ENCODE measurements at regions not wholly inside any gene's neighbourhood (a gene's known extent, or its start where the extent isn't known, plus 50 kb on each side); places are given as distances from the start of the nearest gene placed in this dataset.

DNA sequence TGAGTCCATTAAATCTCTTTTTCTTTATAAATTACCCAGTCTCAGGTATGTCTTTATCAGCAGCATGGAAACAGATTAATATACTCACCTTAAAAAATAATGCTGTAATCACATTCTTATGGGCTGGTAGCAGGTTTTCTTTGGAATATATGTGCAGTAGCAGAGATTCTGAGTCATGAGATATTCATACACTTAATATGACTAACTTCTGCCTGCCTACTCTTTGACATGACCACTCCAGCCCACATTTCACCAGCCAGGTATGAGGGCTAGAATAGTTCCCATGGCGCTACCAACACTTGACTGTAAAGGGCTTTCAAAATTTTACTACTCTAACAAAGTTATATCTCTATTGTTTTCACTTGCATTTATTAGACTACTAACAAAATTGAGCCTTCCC is 74.1 kb upstream of the GHR start:
- H3K36me3 Mint-ChIP-seq (ENCODE audit: low read depth), result no peaks in the 10 kb centered on the region
- no peaks in the 10 kb centered on the region for H3K27me3 Mint-ChIP-seq
- no peaks in the 10 kb centered on the region for H3K4me1 Mint-ChIP-seq
- ATAC-seq, result no peak
- H3K27ac Mint-ChIP-seq, result no peak overlapping the region
- DNase-seq, result no peak
- H3K4me3 Mint-ChIP-seq, result no peak overlapping the region
- no peaks in the 10 kb centered on the region for H3K9me3 ChIP-seq (ENCODE audit: control insufficient read depth, low read length, poor library complexity, severe bottlenecking)

DNA sequence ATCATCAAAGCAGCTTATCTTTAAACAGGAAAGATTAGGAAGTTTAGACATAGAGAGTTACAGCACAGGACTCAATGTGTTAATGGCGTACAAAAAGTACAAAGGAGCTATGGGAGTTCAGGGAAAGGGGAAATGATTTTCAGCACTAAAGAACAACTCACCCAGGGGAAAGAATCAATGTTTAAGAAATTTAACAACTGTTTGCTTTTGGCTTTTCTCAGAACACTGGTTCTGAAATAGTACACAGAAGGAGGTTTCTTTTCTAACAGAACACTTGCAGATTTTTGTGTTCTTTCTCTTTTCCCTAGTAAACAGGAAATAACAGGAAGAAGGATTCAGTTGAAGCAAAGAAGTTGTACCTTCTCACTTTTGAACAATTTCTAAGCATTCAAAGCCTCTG is 71.3 kb upstream of the GHR start:
- H3K36me3 Mint-ChIP-seq (ENCODE audit: low read depth), result no peaks in the 10 kb centered on the region
- no peaks in the 10 kb centered on the region for H3K4me1 Mint-ChIP-seq
- no peak overlapping the region for H3K4me3 Mint-ChIP-seq
- H3K27ac Mint-ChIP-seq, result no peak overlapping the region
- ATAC-seq, result no peak
- no peaks in the 10 kb centered on the region for H3K27me3 Mint-ChIP-seq
- no peaks in the 10 kb centered on the region for H3K9me3 ChIP-seq (ENCODE audit: control insufficient read depth, low read length, poor library complexity, severe bottlenecking)
- DNase-seq, result no peak

DNA sequence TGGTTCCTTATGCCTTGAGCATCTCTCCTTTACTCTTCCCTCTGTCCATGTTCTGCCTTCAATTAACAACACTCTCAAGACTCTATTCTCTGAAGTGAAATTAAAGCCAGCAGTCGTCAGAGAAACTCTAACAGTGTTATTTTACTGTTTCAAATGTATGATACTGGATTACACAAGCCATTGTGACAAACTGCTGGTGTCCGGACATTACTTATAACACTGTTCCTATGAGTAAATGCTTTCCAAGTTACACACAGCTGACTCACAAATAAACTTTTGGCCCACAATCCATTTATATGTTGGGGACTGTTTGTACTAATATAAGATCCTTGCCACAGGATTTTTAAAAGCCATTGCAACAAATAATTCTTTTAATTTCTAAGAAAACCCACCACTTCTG is 63.2 kb upstream of the GHR start:
- Mint-ChIP-seq H3K27me3 (no peaks in the 10 kb centered on the region), H3K27ac (no peak overlapping the region), H3K4me1 (no peaks in the 10 kb centered on the region), H3K36me3 (ENCODE audit: low read depth) (no peaks in the 10 kb centered on the region), H3K4me3 (no peak overlapping the region)
- no peaks in the 10 kb centered on the region for H3K9me3 ChIP-seq (ENCODE audit: control insufficient read depth, low read length, poor library complexity, severe bottlenecking)
- DNase-seq (no peak), ATAC-seq (no peak)

DNA sequence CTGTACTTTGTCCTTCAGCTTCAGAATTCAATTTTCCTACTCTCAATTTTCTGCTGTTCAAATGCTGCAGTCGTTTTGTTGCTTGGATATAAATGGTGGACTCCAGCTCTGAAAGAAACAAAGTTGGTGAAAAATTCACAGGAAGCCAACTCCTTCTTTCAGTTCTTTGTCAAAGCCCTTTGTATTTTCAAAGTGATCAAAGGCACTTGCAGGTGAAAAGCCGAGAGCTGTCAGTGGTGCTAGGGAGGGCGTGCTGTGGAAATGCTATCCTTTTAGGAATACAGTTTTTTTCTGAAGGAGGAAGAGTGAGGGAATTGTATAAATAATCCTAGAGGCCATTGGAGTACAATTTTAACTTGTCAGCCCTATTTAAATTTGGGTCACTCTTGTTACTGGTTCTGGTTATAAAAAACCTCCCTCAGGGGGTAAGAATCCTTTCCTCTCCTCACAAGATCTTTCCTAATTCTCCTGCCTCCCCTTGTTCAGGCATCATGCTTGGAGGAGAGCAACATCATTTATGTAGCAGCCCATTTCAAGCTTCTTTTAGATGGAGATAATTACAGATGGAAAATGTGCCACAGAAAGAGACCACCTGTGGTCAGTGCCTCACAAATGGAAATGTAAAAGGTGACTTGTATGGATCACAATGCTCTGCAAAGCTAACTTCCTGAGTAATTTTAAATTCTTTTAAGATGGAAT is 62.5 kb upstream of the GHR start:
- Mint-ChIP-seq H3K4me3 (no peak overlapping the region), H3K4me1 (no peaks in the 10 kb centered on the region), H3K27me3 (no peaks in the 10 kb centered on the region), H3K36me3 (ENCODE audit: low read depth) (no peaks in the 10 kb centered on the region), H3K27ac (no peak overlapping the region)
- no peak for DNase-seq
- ATAC-seq, result no peak
- H3K9me3 ChIP-seq (ENCODE audit: control insufficient read depth, low read length, poor library complexity, severe bottlenecking), result no peaks in the 10 kb centered on the region

DNA sequence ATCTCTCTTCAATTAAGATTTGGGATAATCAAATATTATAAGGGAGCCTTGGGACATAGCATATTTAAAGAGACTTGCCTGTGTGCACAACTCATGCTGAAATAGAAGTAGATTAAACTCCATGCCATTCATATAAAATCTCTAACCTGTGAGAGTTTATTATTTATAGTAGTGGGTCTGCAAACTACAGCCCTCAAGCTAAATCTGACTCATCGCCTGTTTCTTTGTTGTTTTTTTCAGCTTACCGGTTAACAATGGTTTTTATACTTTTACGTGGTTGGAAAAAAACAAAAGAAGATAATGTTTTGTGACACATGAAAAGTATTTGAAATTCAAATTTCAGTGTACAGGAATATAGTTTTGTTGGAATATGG is 61.9 kb upstream of the GHR start:
- DNase-seq (no peak), ATAC-seq (no peak)
- H3K4me3 Mint-ChIP-seq, result no peak overlapping the region
- no peaks in the 10 kb centered on the region for H3K4me1 Mint-ChIP-seq
- H3K36me3 Mint-ChIP-seq (ENCODE audit: low read depth), result no peaks in the 10 kb centered on the region
- H3K27me3 Mint-ChIP-seq, result no peaks in the 10 kb centered on the region
- no peak overlapping the region for H3K27ac Mint-ChIP-seq
- H3K9me3 ChIP-seq (ENCODE audit: control insufficient read depth, low read length, poor library complexity, severe bottlenecking), result no peaks in the 10 kb centered on the region

DNA sequence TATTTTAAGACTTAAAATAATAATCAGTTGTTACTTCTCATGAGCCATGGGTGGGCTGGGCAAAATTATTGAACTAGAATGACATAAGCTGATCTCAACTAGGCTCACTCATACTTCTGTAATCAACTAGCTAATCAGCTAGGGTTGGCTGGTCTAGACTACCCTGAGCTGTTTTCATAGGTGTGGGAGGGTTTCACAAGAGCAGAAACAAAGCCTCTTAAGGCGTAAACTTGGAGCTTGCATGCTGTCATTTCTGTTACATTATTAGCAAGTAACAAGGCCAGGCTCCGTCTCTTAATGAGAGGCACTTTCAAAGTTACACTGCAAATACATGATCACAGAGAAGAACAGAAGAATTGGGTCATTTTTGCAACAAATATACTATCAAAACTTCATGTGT is 57.2 kb upstream of the GHR start:
- ATAC-seq (no peak), DNase-seq (no peak)
- no peak overlapping the region for H3K4me3 Mint-ChIP-seq

More for the DNA sequence above, 57.2 kb upstream of the GHR start:
- Mint-ChIP-seq H3K4me1 (no peaks in the 10 kb centered on the region), H3K27ac (no peak overlapping the region), H3K36me3 (ENCODE audit: low read depth) (no peaks in the 10 kb centered on the region), H3K27me3 (no peaks in the 10 kb centered on the region)
- H3K9me3 ChIP-seq (ENCODE audit: control insufficient read depth, low read length, poor library complexity, severe bottlenecking), result no peaks in the 10 kb centered on the region
